ENCODE measurements at regions not wholly inside any gene's neighbourhood (a gene's known extent, or its start where the extent isn't known, plus 50 kb on each side); places are given as distances from the start of the nearest gene placed in this dataset.

DNA sequence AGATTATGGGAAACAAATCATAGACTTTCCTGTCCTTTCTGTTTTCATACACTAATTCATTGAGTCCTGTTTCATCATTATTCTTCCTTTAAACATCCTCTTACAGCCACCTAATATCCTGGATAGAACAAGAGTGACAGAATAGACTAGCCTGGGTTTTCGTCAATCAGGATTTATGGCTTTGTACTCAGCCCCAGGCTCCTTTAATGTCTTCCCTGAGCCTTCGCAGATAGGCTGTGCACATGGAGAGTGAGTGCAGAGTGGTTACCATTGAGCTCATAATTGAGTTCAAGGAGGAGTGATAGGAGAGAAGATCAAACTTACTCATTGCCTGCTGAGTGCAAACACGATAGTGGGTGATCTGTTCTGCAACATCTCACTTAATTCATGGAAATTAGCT, 304.9 kb downstream of the TDRD3 start:
- H3K9me3 ChIP-seq (replicated peaks; ENCODE audit: control insufficient read depth, insufficient read depth, low read length), result no peaks in the 10 kb centered on the region
- CTCF ChIA-PET, result no interaction called here
- ATAC-seq, result no peak

DNA sequence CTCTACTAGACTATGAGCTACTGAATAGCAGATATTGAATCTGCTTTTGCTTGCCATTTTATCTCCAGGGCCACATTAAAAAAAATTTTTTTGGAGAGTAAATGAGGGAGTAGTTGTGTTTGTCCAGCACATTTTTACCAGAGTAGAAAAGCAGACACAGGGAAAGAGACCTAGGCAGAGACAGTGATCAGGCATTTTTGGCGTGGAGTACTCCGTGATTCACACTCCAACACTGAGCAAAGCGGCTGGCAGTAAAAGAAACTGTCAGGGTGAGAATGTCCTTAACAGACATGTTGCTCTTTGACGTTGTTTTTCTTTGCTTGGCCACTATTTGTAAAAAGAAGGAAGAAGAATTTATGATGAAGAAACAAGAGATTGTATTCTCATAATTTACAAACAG, 304.0 kb downstream of the TDRD3 start:
- no peaks in the 10 kb centered on the region for H3K79me2 ChIP-seq (ENCODE audit: control insufficient read depth, insufficient read depth, low read length)
- POLR2A ChIA-PET, result interaction anchor here (0.6 kb wide), 1 partner anchor 336 kb away, joined by 3 read pairs; no protein-coding TSS in a partner anchor
- FAIRE-seq (no peak), ATAC-seq (no peak), DNase-seq (ENCODE audit: low read depth, low spot score) (no peak)
- in situ Hi-C loops (cut with MboI), result no loop called here
- H3K4me2 ChIP-seq (ENCODE audit: control insufficient read depth, insufficient read depth), result no peak overlapping the region
- H3K27ac ChIP-seq (ENCODE audit: control insufficient read depth, insufficient read depth), result no peak overlapping the region
- CTCF ChIA-PET, result no interaction called here
- H3K36me3 ChIP-seq (ENCODE audit: control insufficient read depth in 2 of 2, insufficient read depth in 2 of 2, low read length in 1 of 2), result no peaks in the 10 kb centered on the region
- BruUV-seq (replicated peaks), result no TSS peak
- no peaks in the 10 kb centered on the region for H3K4me1 ChIP-seq (ENCODE audit: control insufficient read depth, insufficient read depth, low read length)
- H4K20me1 ChIP-seq (ENCODE audit: control insufficient read depth, insufficient read depth), result no peaks in the 10 kb centered on the region
- no peak overlapping the region for H3K9ac ChIP-seq (ENCODE audit: control insufficient read depth, insufficient read depth, low read length)
- SMC1A ChIA-PET (ENCODE audit: uncharacterized antibody, unreplicated experiment), result interaction anchor here (1.3 kb wide), 1 partner anchor 36 kb away, joined by 5 read pairs; no protein-coding TSS in a partner anchor
- no peak for TF ChIP-seq SKIL (IDR thresholded peaks at IDR 0.05; ENCODE audit: low read depth, poor library complexity, severe bottlenecking)
- TF ChIP-seq JUNB (IDR thresholded peaks at IDR 0.05), result no peak
- TF ChIP-seq ZNF274 (IDR thresholded peaks at IDR 0.05; ENCODE audit: insufficient read depth, insufficient read length), result no peak
- TF ChIP-seq MEF2A (IDR thresholded peaks at IDR 0.05; ENCODE audit: insufficient read depth, low read depth, low read length), result no peak
- no peak for TF ChIP-seq PAX8 (IDR thresholded peaks at IDR 0.05)
- no peaks in the 10 kb centered on the region for H3K27me3 ChIP-seq (replicated peaks in 1 of 2; ENCODE audit: control insufficient read depth in 2 of 2, insufficient read depth in 2 of 2, low read length in 1 of 2)
- H3K4me3 ChIP-seq, result no peak overlapping the region
- WGBS (ENCODE audit: insufficient coverage, insufficient replicate concordance, low lambda C conversion rate, missing lambda C conversion rate), result 46% methylated on average over 4 of the region's 4 CpGs
- no peaks in the 10 kb centered on the region for H3K9me3 ChIP-seq (replicated peaks; ENCODE audit: control insufficient read depth, insufficient read depth, low read length)
- RAD21 ChIA-PET (ENCODE audit: unreplicated experiment), result no interaction called here
- H2AFZ ChIP-seq (ENCODE audit: control insufficient read depth, low read depth, low read length), result no peak overlapping the region
- intact Hi-C loops (cut with micrococcal nuclease; ENCODE audit: unreplicated experiment), result no loop called here

More for the DNA sequence above, 304.9 kb downstream of the TDRD3 start:
- intact Hi-C loops (cut with micrococcal nuclease; ENCODE audit: unreplicated experiment), result no loop called here
- H3K9ac ChIP-seq (ENCODE audit: control insufficient read depth, insufficient read depth, low read length), result no peak overlapping the region
- H3K4me2 ChIP-seq (ENCODE audit: control insufficient read depth, insufficient read depth), result no peak overlapping the region
- no peaks in the 10 kb centered on the region for H3K27me3 ChIP-seq (replicated peaks in 1 of 2; ENCODE audit: control insufficient read depth in 2 of 2, insufficient read depth in 2 of 2, low read length in 1 of 2)
- no peaks in the 10 kb centered on the region for H4K20me1 ChIP-seq (ENCODE audit: control insufficient read depth, insufficient read depth)
- DNase-seq (ENCODE audit: low read depth, low spot score), result no peak
- no peak overlapping the region for H3K4me3 ChIP-seq
- WGBS (ENCODE audit: insufficient coverage, insufficient replicate concordance, low lambda C conversion rate, missing lambda C conversion rate), result 10% methylated on average over 3 of the region's 3 CpGs
- no peaks in the 10 kb centered on the region for H3K79me2 ChIP-seq (ENCODE audit: control insufficient read depth, insufficient read depth, low read length)
- BruUV-seq (replicated peaks), result no TSS peak
- ChIA-PET POLR2A (no interaction called here), RAD21 (ENCODE audit: unreplicated experiment) (no interaction called here), SMC1A (ENCODE audit: uncharacterized antibody, unreplicated experiment) (interaction anchor here (1.3 kb wide), 1 partner anchor 36 kb away, joined by 5 read pairs; no protein-coding TSS in a partner anchor)
- H3K36me3 ChIP-seq (ENCODE audit: control insufficient read depth in 2 of 2, insufficient read depth in 2 of 2, low read length in 1 of 2), result no peaks in the 10 kb centered on the region
- no peak overlapping the region for H3K27ac ChIP-seq (ENCODE audit: control insufficient read depth, insufficient read depth)
- TF ChIP-seq ZNF384 (IDR thresholded peaks at IDR 0.05; ENCODE audit: borderline replicate concordance, low read depth, low read length) (no peak), CHD4 (IDR thresholded peaks at IDR 0.05) (no peak), NR2F1 (conservative IDR thresholded peaks at IDR 0.05) (no peak), SUZ12 (IDR thresholded peaks at IDR 0.05; ENCODE audit: unreplicated experiment) (no peak)
- TF ChIP-seq, protein P1, sequence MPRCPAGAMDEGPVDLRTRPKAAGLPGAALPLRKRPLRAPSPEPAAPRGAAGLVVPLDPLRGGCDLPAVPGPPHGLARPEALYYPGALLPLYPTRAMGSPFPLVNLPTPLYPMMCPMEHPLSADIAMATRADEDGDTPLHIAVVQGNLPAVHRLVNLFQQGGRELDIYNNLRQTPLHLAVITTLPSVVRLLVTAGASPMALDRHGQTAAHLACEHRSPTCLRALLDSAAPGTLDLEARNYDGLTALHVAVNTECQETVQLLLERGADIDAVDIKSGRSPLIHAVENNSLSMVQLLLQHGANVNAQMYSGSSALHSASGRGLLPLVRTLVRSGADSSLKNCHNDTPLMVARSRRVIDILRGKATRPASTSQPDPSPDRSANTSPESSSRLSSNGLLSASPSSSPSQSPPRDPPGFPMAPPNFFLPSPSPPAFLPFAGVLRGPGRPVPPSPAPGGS (IDR thresholded peaks at IDR 0.05; ENCODE audit: borderline replicate concordance, insufficient read depth, low read depth, low read length, poor library complexity, severe bottlenecking), result no peak
- FAIRE-seq, result no peak
- no peaks in the 10 kb centered on the region for H3K4me1 ChIP-seq (ENCODE audit: control insufficient read depth, insufficient read depth, low read length)
- in situ Hi-C loops (cut with MboI), result no loop called here
- no peak overlapping the region for H2AFZ ChIP-seq (ENCODE audit: control insufficient read depth, low read depth, low read length)

Data from GM12878 (cell line).